Activated CD4-positive, CD25-positive, alpha-beta regulatory T cell treated with anti-CD3 and anti-CD28 coated beads, Interleukin-2, amount 50 U/mL, for 16 hours (primary cell): ENCODE measurements at regions not wholly inside any gene's neighbourhood (a gene's known extent, or its start where the extent isn't known, plus 50 kb on each side); places are given as distances from the start of the nearest gene placed in this dataset.
"Not testable (repeated sequence)": the region's sequence is repeated elsewhere in the genome, so short reads cannot be mapped to it uniquely, and the experiment has no call there.

Source experiments
- DNase-seq: peaks from one replicate; pipeline ENCODE4 v3.0.0-alpha.2; 2020; ENCODE audit warnings: low read depth, low spot score

GRCh38 chr1:221520250-221520649, 221.6 kb downstream of the DUSP10 start:
- DNase-seq = no peak

GRCh38 chr1:221521686-221522085, 220.2 kb downstream of the DUSP10 start:
- no peak for DNase-seq

GRCh38 chr1:221522529-221522940, 219.4 kb downstream of the DUSP10 start:
- DNase-seq = no peak

DNA sequence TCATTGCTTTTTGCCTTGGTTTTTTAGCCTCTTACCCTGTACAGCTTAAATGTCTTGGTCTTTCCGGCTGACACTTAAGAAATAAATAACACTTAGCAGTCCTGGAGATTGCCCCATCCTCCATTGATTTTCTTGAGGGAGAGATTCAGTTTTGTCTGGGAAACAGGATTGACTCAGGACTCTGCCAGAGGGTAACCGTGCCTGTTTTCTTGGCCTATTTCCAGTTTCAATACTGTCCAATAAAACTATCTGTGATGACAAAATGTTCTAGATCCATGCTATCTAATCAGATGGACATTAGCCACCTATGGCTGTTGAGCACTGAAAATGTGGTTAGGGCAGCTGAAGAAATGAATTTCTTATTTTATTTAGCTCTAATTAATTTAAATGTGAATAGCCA, 216.1 kb downstream of the DUSP10 start:
- no peak for DNase-seq

GRCh38 chr1:221527302-221527701, 214.6 kb downstream of the DUSP10 start:
- DNase-seq = no peak

DNA sequence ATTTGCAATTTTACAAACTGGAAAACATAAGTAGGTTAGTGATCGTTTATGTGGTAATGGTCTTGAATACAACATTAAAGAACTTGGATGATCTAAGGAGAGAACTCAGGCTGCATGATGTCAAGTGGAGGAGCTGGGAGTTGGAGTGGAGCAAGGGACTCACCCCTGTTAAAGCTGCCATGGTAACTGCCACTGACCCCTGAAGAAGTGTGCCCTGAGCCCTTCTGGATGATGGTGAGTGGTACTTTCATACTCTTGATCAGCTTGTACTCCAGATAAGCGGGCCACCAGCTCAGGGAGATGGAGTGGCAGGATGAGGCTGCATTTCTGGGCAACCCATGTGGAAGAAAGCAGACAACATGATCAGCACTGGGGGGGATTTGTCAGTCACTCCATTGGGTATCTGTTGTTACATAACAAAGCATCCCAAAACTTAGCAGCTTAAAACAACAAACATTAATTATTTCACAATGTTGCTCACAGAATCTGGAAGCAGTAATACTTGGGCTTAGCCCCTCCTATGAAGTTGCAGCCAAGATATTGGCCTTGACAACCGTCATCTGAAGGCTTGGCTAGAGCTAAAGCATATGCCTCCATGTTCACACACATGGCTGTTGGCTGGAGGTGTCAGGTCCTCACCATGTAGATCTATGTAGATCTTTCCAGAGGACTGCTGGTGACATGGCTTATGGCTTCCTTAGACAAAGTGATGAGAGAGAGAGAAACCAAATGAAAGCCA, 213.8 kb downstream of the DUSP10 start:
- no peak for DNase-seq

DNA sequence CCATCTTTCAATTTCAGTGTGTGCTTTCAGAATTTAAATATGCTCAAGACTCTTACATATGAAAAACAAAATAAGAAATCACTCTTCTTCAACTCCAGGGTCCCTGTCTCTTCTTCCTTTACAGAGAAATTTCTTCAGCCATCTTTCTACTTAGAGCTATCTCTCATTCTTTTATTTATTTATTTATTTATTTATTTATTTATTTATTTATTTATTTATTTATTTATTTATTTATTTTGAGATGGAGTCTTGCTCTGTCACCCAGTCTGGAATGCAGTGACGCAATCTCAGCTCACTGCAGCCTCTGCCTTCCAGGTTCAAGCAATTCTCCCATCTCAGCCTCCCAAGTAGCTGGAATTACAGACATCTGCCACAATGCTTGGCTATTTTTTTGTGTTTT, 211.7 kb downstream of the DUSP10 start:
- not testable (repeated sequence) for DNase-seq

DNA sequence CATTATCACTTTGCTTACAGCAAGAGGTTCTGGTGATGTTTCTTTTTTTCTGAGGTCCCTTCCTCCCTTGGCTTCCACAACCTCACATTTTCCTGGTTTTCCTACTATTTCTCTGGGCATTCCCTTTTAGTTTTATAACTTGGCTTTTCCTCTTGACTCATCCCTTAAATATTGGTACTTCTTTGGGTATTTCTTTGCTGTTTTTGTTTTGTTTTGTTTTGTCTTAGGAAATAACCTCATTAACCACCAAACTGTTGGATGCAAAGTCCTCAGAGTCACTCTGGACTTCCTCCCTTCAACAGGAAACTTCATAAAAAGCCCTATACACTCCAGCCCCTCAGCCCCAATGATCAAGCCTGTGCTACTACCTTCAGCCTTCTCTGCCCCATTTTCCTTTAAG, 211.1 kb downstream of the DUSP10 start:
- DNase-seq = no peak

DNA sequence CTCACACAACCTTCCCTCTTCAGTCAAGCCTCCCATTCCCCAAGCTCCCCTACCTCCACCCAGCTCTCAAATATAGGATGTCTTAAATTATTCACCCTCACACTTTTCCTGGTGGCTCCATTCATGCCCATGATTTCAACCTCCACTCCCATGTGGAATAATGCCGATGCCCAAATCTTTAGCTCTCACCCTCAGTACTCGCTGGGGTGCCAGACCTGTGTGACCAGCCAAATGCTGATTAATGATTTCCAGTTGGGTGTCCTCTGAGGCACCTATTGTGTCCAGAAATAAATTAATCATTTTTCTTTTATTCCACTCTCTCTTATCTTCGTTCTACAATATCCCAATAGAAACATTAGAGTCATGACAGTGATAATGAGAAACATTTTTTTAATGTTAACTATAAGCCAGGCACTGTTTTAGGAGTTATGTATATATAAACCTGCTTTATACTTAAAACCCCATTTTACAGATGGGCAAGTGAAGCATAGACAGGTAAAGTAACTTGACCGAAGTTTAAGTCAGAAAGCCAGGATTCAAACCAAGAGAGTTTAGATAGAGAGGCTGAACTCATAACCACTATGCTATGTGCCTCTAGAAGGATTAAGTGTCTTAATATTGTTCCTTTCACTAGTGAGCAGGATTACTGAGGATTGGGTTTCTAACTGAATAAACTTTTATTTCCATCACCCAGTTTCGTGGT, 209.7 kb downstream of the DUSP10 start:
- no peak for DNase-seq

DNA sequence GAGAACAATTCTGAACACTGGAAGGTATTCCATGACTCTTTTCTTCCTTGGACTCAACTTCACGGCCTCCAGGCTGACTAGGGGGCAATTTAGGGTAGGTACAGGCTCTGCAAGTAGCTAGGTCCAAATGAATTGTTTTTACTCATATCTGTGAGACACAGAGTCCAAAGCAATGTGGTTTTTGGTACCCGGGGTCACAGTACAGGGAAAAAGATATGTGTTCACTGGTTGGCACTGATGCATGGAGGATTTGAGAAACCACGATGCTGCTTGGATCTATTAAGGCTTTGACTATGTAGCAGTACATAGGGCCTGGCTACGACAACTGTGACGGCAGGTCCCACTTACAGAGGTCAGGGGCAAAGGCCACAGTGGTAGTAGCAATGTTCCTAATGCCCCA, 200.6 kb downstream of the DUSP10 start:
- no peak for DNase-seq

DNA sequence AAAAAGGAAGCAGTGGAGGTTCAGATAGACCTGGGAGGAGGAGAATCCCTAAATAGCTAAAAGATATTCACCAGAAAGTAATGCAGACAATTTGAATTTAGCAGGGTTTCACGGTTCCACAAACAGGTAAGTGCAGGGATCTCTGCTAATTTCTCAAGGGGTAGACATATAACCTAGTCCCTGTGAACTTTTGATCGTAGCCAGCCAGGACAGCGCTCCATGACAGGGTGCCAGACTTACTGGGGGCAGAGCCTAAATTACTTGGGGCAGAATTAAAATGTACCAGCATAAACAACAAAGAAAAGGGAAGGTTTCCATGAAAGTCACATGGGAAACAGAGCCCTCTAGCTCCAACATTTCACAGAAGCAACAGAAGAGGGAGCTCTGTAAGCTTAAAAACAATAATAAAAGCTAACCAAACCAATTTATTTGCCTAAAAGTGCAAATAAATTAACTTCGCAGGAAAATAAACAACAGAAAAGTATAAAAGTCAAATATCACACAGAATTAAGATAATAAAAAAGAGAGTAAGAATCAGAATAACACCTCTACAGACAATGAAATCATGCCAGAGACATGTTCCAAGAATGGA, 198.3 kb downstream of the DUSP10 start:
- no peak for DNase-seq

DNA sequence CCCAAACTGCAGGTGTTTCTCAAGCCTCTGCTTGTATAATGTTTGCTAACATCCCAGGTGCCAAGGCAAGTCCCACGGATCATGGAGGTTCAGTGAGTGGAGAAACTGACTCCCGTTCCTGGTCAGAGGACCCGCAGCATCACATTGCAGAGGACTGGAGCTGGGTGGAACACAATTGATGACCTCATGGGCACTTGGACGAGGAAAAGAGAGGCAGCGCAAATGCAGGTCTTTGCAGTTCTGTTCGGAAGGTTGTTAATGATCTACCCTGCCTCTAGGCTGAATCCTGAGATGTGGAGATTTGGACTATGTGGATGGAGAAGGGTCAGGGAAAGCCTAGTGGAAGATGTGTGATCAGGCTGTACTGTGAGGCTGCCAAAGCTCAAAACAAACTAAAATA, 192.9 kb downstream of the DUSP10 start:
- no peak for DNase-seq

DNA sequence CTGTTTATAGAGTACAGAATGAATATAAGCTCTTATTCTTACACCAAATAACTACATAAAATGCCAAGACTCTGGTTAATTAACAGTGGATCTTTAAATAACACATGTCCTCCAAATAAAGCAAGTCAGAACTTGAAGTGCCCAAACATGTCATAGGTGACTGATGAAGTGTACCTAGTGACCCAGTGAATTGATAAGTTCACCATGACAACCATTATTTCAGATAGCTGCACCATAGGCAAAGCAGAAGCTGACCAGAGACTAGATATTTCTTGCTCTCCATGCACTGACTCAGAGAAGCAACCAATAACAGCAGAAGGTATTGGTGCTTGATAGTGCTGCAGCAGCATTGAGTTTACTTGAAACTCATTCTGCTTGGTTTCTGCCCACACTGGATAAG, 192.1 kb downstream of the DUSP10 start:
- no peak for DNase-seq

DNA sequence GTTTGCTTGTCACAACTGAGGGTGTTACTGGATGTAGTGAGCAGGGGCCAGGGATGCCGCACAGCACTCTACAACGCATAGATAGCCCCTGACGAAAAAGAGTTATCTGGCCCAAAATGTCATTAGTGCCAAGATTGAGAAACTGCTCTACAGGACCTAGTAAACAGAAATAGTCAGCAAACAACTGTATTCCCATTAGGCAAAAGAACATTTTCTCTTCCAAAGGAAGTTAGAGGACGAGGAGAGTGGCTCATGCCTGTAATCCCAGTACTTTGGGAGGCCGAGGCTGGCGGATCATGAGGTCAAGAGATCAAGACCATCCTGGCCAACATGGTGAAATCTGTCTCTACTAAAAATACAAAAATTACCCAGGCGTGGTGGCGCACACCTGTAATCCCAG, 189.1 kb downstream of the DUSP10 start:
- not testable (repeated sequence) for DNase-seq

GRCh38 chr1:221555689-221556433, 186.0 kb downstream of the DUSP10 start:
- no peak for DNase-seq

DNA sequence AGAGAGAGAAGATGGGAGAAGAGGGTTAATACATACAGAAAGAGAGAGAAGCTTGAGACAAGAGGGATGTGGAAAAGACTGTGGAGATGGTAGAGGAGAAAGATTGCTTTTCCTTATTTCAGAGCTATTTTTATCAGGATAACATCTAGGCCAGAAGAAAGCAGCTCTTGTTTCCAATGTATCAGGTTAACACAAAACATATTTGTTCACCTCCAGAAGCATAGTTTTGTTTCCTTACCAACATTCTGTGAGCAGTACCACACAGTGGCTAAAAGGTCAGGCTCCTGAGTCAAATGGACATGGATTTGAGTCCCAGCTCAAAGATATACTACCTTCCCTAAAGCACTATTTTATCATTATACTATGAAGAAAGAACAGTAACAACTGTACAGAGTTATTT, 185.5 kb downstream of the DUSP10 start:
- DNase-seq = no peak

GRCh38 chr1:221557013-221557412, 184.9 kb downstream of the DUSP10 start:
- no peak for DNase-seq

DNA sequence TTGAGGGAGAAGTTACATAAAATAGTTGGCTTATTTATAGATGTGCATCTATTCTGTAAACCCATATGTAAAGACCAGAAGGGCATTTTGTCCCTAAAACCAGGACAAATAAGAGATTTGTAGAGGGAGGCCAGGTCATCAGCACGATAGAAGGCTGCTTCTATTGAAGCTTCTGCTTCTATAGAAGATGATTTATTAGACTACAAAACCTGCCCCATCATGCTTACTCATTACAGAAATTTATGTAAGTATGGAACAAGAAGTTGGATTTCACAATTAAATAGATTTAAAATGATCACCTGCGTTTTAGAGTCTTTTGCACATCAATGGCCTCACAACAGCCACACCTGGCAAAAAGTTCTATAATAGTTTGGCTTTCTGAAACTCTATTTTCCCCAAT, 183.5 kb downstream of the DUSP10 start:
- no peak for DNase-seq

GRCh38 chr1:221559911-221560310, 182.0 kb downstream of the DUSP10 start:
- no peak for DNase-seq

GRCh38 chr1:221562542-221563475, 179.1 kb downstream of the DUSP10 start:
- no peak for DNase-seq

DNA sequence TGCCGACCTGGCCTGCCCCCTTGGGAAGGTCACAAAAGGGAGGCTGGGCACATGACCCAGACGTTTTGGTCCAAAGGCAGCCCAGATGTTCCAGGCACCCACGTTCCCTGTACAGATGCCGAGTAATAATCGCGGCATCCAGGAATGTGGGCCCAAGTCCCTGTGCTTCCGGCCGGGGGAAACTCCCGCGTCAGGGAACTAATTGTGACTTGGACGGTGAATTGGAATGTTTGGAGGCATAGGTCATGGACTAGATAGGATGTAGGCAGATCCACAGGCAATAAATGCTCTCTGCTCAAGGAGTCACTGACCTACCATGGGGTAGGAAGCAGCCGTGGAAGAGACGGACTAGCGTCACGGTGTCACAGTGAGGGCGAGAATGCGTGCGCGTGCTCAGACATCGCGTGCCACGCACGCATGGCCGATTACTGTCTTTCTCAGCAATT, 178.4 kb downstream of the DUSP10 start:
- DNase-seq = no peak
